Heart right ventricle (tissue), 16 donors: ENCODE measurements at regions not wholly inside any gene's neighbourhood (a gene's known extent, or its start where the extent isn't known, plus 50 kb on each side); places are given as distances from the start of the nearest gene placed in this dataset.

ENCODE experiments used
- ATAC-seq, 8 donors: fragments of 200-7000 bp; cut with Tn5 transposase; one replicate each; pipeline ENCODE4 v1.9.1; 2020; ENCODE audit warnings: mild to moderate bottlenecking in 8 of 8, moderate library complexity in 8 of 8, moderate number of reproducible peaks in 1 of 8
- DNase-seq, 2 donors: peaks; one replicate each; pipeline ENCODE4 v3.0.0-alpha.2; 2020
- H3K27ac ChIP-seq, 10 donors: fragments of 200-600 bp; sonication (generic) in 2 of 10; one replicate each; pipeline versions ENCODE4 v1.5.0 to v1.8.0; 2020 to 2022; ENCODE audit warnings: mild to moderate bottlenecking in 3 of 10
- H3K27me3 ChIP-seq, 7 donors: fragments of 200-600 bp; one replicate each; pipeline ENCODE4 v1.8.0; 2021 to 2022; ENCODE audit warnings: mild to moderate bottlenecking in 2 of 7
- H3K36me3 ChIP-seq, 9 donors: fragments of 200-600 bp; sonication (generic) in 1 of 9; one replicate each; pipeline versions ENCODE4 v1.5.0 to v1.8.0; 2020 to 2022; ENCODE audit warnings: mild to moderate bottlenecking in 2 of 9
- H3K4me1 ChIP-seq, 9 donors: fragments of 200-600 bp; sonication (generic) in 1 of 9; one replicate each; pipeline versions ENCODE4 v1.5.0 to v1.8.0; 2020 to 2022; ENCODE audit warnings: mild to moderate bottlenecking in 4 of 9
- H3K4me3 ChIP-seq, 10 donors: fragments of 200-600 bp; sonication (generic) in 2 of 10; one replicate each; pipeline versions ENCODE4 v1.5.0 to v1.8.0; 2020 to 2022; ENCODE audit warnings: mild to moderate bottlenecking in 7 of 10, moderate library complexity in 2 of 10
- H3K9me3 ChIP-seq, 11 donors: fragments of 200-600 bp in 10 of 11; sonication (generic) in 2 of 11; one replicate each; pipeline versions ENCODE4 v1.5.0 to v1.8.0; 2013 to 2022; ENCODE audit warnings: mild to moderate bottlenecking in 2 of 11, control low read depth in 1 of 11, moderate library complexity in 1 of 11
- CTCF ChIP-seq, 9 donors: fragments of 200-600 bp; sonication (generic) in 2 of 9; IDR thresholded peaks; one replicate each; pipeline versions ENCODE4 v1.5.0 to v1.8.0; 2021 to 2022; ENCODE audit warnings: antibody characterized with exemption in 9 of 9, mild to moderate bottlenecking in 5 of 9, moderate library complexity in 1 of 9
- WGBS, 2 donors: extraction: QIAGEN DNeasy Blood & Tissue Kit; methylation state at CpG; one replicate each; pipeline ENCODE4 v1.1.7; 2013; ENCODE audit warnings: inconsistent platforms in 1 of 2; 5-methylcytosine and 5-hydroxymethylcytosine counted together
- intact Hi-C, 10 donors: fragments of 100-400 bp; cut with DNase I; formaldehyde crosslinking; loops; one replicate each; pipeline versions ENCODE4 v1.11.1 to v1.14.2; 2022
- donor health status: Arrhythmogenic right ventricular cardiomyopathy.
- donor health status: ischemic (EF 13 %, LVEDD 7.1; RV severe dilation, severe dysfunction).
- donor health status: healthy with polysubstance abuse.
- donor health status: DM: no; HTN: yes; CAD: no.
- donor health status: DM: no; HTN: no; CAD: no.
- donor health status: ischemic (EF 25% LVEDD 6.9; RV normal size, moderate dysfunction).
- donor health status: ischemic (EF 25% LVEDD 5.7; RV mildly dilated, moderate dysfunction).
- donor health status: healthy.
- donor health status: DM: yes; HTN: yes; CAD: no.
- donor health status: Ischemic cardiomyopathy.
- donor health status: ischemic (EF 35%, LVEDD 5.7; RV mildly dilated, moderate dysfunction).
- donor health status: nonischemic (EF 11% LVEDD 7.7; RV severe dilation, severe dysfunction).
- donor health status: DM: yes; HTN: yes; CAD: no.
- donor health status: PGD.
- donor health status: ischemic (EF 29% LVEDD 5.4; RV normal size, mild dysfunction).
- donor health status: nonischemic (EF 23%, LVEDD 6.1; RV moderate dilation, normal function).

GRCh38 chr15:58313810-58314592 is 117.8 kb upstream of the LIPC start:
- no peak for ATAC-seq
- Histone ChIP-seq H3K9me3 (no peaks in the 10 kb centered on the region), H3K27ac (peak overlapping the region in 3 of 10 donors; percentile 1 to 26 (median 26)), H3K27me3 (no peaks in the 10 kb centered on the region), H3K4me3 (no peak overlapping the region), H3K4me1 (peaks cover 0 to 28% (median 11%) of the 10 kb centered on the region in 9 donors), H3K36me3 (no peaks in the 10 kb centered on the region)
- DNase-seq = no peak
- no peak for TF ChIP-seq CTCF (IDR thresholded peaks at IDR 0.05)
- WGBS, 2 donors = 64 to 68% methylated on average over 6 of the region's 6 CpGs
- intact Hi-C loops = no loop called here

GRCh38 chr15:58314593-58315216 is 117.1 kb upstream of the LIPC start:
- intact Hi-C loops = no loop called here
- Histone ChIP-seq H3K4me3 (no peak overlapping the region), H3K4me1 (peaks cover 0 to 28% (median 11%) of the 10 kb centered on the region in 9 donors), H3K27ac (peak overlapping the region in 4 of 10 donors; percentile 1 to 45 (median 26)), H3K27me3 (no peaks in the 10 kb centered on the region), H3K36me3 (no peaks in the 10 kb centered on the region), H3K9me3 (no peaks in the 10 kb centered on the region)
- no peak for TF ChIP-seq CTCF (IDR thresholded peaks at IDR 0.05)
- DNase-seq = no peak
- 41 to 60% methylated on average over 4 of the region's 4 CpGs for WGBS, 2 donors
- no peak for ATAC-seq

- peaks cover 0 to 16% (median 0%) of the 10 kb centered on the region in 9 donors for H3K4me1 ChIP-seq
- ATAC-seq (peak in 3 of 8 donors; percentile 44 to 79 (median 74)), DNase-seq (no peak)
- no peaks in the 10 kb centered on the region for H3K36me3 ChIP-seq
- H3K9me3 ChIP-seq = peaks cover 0 to 4% (median 0%) of the 10 kb centered on the region in 11 donors
- WGBS, 2 donors = 78 to 79% methylated on average over 6 of the region's 6 CpGs
- TF ChIP-seq CTCF (IDR thresholded peaks at IDR 0.05) = no peak
- intact Hi-C loops = no loop called here
- H3K27me3 ChIP-seq = no peaks in the 10 kb centered on the region
- no peak overlapping the region for H3K27ac ChIP-seq
- no peak overlapping the region for H3K4me3 ChIP-seq
Measured at GRCh38 chr15:58318517-58318916, 113.3 kb upstream of the LIPC start.

- 91 to 95% methylated on average over 2 of the region's 2 CpGs for WGBS, 2 donors
- Histone ChIP-seq H3K4me3 (no peak overlapping the region), H3K4me1 (peaks cover 0 to 6% (median 0%) of the 10 kb centered on the region in 9 donors), H3K27me3 (no peaks in the 10 kb centered on the region), H3K36me3 (no peaks in the 10 kb centered on the region), H3K9me3 (peaks cover 0 to 4% (median 0%) of the 10 kb centered on the region in 11 donors), H3K27ac (no peak overlapping the region)
- DNase-seq = no peak
- TF ChIP-seq CTCF (IDR thresholded peaks at IDR 0.05) = no peak
- intact Hi-C loops = loop anchor here in 1 of 10 donors (5.0 kb wide), 1 partner anchor 34 kb away; no protein-coding TSS in a partner anchor
- ATAC-seq = no peak
Measured at GRCh38 chr15:58321034-58321433, 110.8 kb upstream of the LIPC start.
